ENCODE measurements at regions not wholly inside any gene's neighbourhood (a gene's known extent, or its start where the extent isn't known, plus 50 kb on each side); places are given as distances from the start of the nearest gene placed in this dataset.

DNA sequence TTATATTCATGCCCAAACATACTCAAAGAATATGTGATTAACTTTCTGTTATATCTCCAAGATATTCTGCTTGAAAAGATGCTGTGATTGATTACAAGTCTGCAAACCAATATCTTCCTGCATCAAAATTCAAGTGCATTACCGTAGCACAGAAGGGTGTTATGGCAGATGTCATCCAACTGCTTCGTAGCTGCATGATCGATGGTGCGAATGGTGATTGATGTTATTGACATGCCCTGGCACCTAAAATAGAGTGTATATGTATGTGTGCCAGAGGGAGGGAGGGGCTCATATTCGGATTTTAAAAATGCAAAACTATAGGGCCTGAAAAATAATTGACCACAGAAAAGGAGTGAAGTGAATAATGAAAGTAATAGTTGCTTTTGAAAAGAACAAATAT is 882.1 kb upstream of the NUDT12 start:
- TF ChIP-seq, protein P1, sequence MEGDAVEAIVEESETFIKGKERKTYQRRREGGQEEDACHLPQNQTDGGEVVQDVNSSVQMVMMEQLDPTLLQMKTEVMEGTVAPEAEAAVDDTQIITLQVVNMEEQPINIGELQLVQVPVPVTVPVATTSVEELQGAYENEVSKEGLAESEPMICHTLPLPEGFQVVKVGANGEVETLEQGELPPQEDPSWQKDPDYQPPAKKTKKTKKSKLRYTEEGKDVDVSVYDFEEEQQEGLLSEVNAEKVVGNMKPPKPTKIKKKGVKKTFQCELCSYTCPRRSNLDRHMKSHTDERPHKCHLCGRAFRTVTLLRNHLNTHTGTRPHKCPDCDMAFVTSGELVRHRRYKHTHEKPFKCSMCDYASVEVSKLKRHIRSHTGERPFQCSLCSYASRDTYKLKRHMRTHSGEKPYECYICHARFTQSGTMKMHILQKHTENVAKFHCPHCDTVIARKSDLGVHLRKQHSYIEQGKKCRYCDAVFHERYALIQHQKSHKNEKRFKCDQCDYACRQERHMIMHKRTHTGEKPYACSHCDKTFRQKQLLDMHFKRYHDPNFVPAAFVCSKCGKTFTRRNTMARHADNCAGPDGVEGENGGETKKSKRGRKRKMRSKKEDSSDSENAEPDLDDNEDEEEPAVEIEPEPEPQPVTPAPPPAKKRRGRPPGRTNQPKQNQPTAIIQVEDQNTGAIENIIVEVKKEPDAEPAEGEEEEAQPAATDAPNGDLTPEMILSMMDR (IDR thresholded peaks at IDR 0.05; ENCODE audit: low read depth, low read length), result no peak
- in situ Hi-C loops (cut with HindIII; ENCODE audit: low sequenced_read_pairs), result no loop called here
- no peak for DNase-seq (ENCODE audit: low read depth, low spot score)
- no peak overlapping the region for H3K4me3 ChIP-seq (ENCODE audit: low read depth, low read length)

DNA sequence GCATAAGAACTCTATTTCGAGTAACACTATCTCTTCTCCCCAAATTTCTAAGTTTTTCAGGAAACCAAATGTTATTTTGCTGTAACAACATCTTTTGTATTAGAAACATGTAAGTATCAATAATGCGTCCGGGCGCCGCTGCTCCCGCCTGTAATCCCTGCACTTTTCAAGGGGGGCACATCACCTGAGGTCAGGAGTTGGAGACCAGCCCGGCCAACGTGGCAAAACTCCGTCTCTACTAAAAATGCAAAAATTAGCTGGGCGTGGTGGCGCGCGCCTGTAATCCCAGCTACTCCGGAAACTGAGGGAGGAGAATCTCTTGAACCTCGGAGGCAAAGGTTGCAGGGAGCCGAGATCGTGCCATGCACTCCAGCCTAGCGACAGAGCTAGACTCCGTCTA is 881.1 kb upstream of the NUDT12 start:
- H3K4me3 ChIP-seq (ENCODE audit: low read depth, low read length), result no peak overlapping the region
- TF ChIP-seq, protein P1 (IDR thresholded peaks at IDR 0.05; ENCODE audit: low read depth, low read length), result no peak
- DNase-seq (ENCODE audit: low read depth, low spot score), result no peak
- in situ Hi-C loops (cut with HindIII; ENCODE audit: low sequenced_read_pairs), result no loop called here

DNA sequence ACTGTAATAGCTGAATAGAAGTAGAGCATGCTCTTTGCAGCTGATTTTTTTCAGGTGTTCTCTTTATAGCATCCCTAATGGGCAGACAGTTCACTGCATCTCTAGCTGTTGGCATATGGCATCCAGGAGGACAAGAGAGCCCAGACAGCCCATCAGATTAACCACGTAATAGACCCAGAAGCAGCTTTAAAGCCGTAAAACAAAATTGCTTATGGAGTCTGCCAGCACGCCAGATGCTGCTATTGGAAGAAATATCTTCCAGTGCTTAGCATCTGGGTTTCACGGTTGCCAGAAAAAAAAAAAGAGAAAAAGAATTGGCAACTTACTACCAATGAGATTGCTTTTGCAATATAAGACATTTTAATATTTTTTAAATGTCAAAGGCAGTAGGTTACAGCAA is 869.4 kb upstream of the NUDT12 start:
- H3K4me3 ChIP-seq (ENCODE audit: low read depth, low read length), result no peak overlapping the region
- DNase-seq (ENCODE audit: low read depth, low spot score), result no peak
- TF ChIP-seq, protein P1 (IDR thresholded peaks at IDR 0.05; ENCODE audit: low read depth, low read length), result no peak
- in situ Hi-C loops (cut with HindIII; ENCODE audit: low sequenced_read_pairs), result no loop called here

DNA sequence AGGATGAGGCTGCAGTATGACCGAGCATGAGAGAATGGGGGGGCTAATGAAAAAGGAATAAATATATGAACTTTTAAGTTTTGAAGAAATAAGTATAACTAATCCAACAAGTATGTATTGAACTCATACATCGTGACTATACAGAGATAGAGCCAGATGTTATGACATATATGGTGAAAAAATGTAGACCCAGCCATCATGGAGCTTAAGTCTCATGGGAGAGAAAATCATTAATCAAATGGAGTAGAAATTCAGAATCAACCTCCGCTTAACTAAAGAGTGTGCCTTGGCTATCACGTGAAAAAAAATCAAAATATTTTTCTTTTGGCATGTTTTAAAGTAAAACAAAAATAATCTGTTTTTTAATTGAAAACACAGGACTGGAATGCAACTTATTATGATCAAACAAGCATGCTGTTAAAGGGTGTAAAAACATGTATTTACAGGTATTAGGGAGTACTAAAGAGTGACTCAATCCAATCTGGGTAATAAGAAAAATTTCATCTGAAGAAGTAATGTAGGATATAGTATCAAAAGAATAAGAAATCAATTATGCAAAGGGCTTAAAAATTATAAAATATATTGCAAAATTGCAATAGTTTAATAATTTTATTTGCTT is 868.5 kb upstream of the NUDT12 start:
- TF ChIP-seq, protein P1 (IDR thresholded peaks at IDR 0.05; ENCODE audit: low read depth, low read length), result no peak
- in situ Hi-C loops (cut with HindIII; ENCODE audit: low sequenced_read_pairs), result no loop called here
- H3K4me3 ChIP-seq (ENCODE audit: low read depth, low read length), result no peak overlapping the region
- no peak for DNase-seq (ENCODE audit: low read depth, low spot score)

DNA sequence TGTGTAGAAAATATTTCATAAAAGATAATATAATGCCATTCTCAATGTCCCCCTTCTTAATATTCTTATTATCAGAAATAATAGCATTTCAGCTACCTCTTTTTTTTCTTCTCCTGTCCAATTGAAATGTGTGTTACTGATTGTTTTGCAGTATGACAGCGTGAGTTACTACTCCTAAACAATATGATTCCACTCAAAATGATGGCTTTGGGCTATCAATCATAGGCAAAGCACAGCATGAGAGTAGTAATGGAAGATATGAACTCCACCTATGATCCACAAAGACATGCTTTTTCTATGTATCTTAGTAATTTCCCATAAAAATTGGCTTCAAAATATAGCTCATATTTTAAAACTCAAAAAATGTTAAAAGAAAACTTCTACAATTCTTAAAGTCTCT is 867.3 kb upstream of the NUDT12 start:
- TF ChIP-seq, protein P1 (IDR thresholded peaks at IDR 0.05; ENCODE audit: low read depth, low read length), result no peak
- no peak overlapping the region for H3K4me3 ChIP-seq (ENCODE audit: low read depth, low read length)
- in situ Hi-C loops (cut with HindIII; ENCODE audit: low sequenced_read_pairs), result no loop called here
- DNase-seq (ENCODE audit: low read depth, low spot score), result no peak

DNA sequence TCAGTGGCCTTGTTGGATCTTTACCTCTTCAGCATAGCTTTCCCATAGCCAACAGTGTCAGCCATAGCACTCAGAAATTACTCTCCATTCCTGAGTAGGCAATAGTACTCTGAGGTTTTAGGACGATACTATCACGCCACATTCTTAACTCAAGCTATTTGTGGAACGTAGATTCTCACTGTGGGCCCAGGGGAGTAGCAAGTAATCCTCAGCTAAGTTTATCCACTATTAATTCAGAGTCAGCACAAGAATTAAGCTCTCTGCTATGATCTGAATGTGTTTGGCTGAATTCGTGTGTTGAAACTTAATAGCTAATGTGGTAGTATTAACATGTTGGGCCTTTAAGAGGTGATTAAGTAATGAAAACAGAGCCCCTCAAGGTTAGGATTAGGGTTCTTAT is 858.8 kb upstream of the NUDT12 start:
- TF ChIP-seq, protein P1 (IDR thresholded peaks at IDR 0.05; ENCODE audit: low read depth, low read length), result no peak
- no peak overlapping the region for H3K4me3 ChIP-seq (ENCODE audit: low read depth, low read length)
- in situ Hi-C loops (cut with HindIII; ENCODE audit: low sequenced_read_pairs), result no loop called here
- DNase-seq (ENCODE audit: low read depth, low spot score), result no peak

DNA sequence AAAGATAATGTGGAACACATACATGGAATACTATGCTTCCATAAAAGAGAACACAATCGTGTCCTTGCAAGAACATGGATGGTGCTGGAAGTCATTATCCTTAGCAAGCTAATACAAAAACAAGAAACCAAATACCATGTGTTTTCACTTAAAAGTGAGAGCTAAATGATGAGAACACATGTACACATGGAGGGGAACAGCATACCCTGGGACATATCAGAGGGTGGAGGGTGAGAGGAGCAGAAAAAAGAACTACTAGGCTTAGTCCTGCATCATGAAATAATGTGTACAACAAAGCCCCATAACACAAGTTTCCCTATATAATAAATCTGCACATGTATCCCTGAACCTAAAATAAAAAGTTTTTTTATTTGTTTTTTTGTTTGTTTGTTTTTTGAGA is 855.5 kb upstream of the NUDT12 start:
- TF ChIP-seq, protein P1 (IDR thresholded peaks at IDR 0.05; ENCODE audit: low read depth, low read length), result no peak
- H3K4me3 ChIP-seq (ENCODE audit: low read depth, low read length), result no peak overlapping the region
- no peak for DNase-seq (ENCODE audit: low read depth, low spot score)
- in situ Hi-C loops (cut with HindIII; ENCODE audit: low sequenced_read_pairs), result no loop called here
